B cell (primary cell): ENCODE measurements at regions not wholly inside any gene's neighbourhood (a gene's known extent, or its start where the extent isn't known, plus 50 kb on each side); places are given as distances from the start of the nearest gene placed in this dataset.

Experiments used
- ATAC-seq: fragments of 200-7000 bp; cut with Tn5 transposase; one replicate; pipeline ENCODE4 v1.10.0; 2021; ENCODE audit warnings: low read depth, mild to moderate bottlenecking, moderate number of reproducible peaks, moderate library complexity
- CTCF ChIA-PET: fragments of 350-600 bp; sonication (Branson Sonifier 250); formaldehyde crosslinking; loops from one replicate; lab custom pipeline; 2021; ENCODE audit warnings: antibody characterized with exemption, inconsistent platforms; lab: Charles Lee
- POLR2A ChIA-PET: fragments of 350-600 bp; sonication (Branson Sonifier 250); formaldehyde crosslinking; loops from one replicate; lab custom pipeline; 2021; ENCODE audit warnings: antibody characterized with exemption; lab: Charles Lee
- DNase-seq: peaks from one replicate; pipeline ENCODE4 v3.0.0; 2013
- H2AFZ ChIP-seq: 2 replicates; pipeline ENCODE4 v1.6.1; 2012; ENCODE audit warnings: mild to moderate bottlenecking, low read depth, low read length; ENCODE audit not compliant: insufficient read depth, poor library complexity, severe bottlenecking
- H3K27ac ChIP-seq, 2 donors: 1 replicate in 1 of 2; 2 replicates in 1 of 2; pipeline ENCODE4 v1.5.1; 2012 to 2013; ENCODE audit warnings: low read length in 2 of 2, mild to moderate bottlenecking in 2 of 2, moderate library complexity in 1 of 2
- H3K27me3 ChIP-seq, 4 experiments: fragments of 200-600 bp in 1 of 4; sonication (generic) in 1 of 4; replicated peaks in 1 of 4; 1 replicate in 2 of 4; 2 replicates in 2 of 4; pipeline versions ENCODE4 v1.6.1 to v1.7.0; 2013 to 2016; ENCODE audit warnings: low read length in 3 of 4, mild to moderate bottlenecking in 2 of 4, mixed read lengths in 1 of 4, moderate library complexity in 1 of 4; ENCODE audit not compliant: insufficient read depth in 4 of 4, control insufficient read depth in 3 of 4; ENCODE audit errors: control extremely low read depth in 1 of 4
- H3K36me3 ChIP-seq, 2 experiments: replicated peaks in 1 of 2; 1 replicate in 1 of 2; 2 replicates in 1 of 2; pipeline versions ENCODE4 v1.6.1 to v1.7.1; 2013; ENCODE audit warnings: low read length in 1 of 2; ENCODE audit not compliant: insufficient read depth in 2 of 2, control insufficient read depth in 1 of 2; ENCODE audit errors: control extremely low read depth in 1 of 2, extremely low read depth in 1 of 2
- H3K4me1 ChIP-seq, 2 donors: fragments of 200-600 bp in 1 of 2; sonication (generic) in 1 of 2; 1 replicate in 1 of 2; 2 replicates in 1 of 2; pipeline versions ENCODE4 v1.5.1 to v1.6.1; 2013 to 2017; ENCODE audit warnings: low read length in 2 of 2; ENCODE audit not compliant: control insufficient read depth in 2 of 2, insufficient read depth in 2 of 2
- H3K4me2 ChIP-seq: replicated peaks from 2 replicates; pipeline ENCODE3; 2012; ENCODE audit warnings: mild to moderate bottlenecking, low read depth, low read length; ENCODE audit not compliant: poor library complexity, severe bottlenecking
- H3K4me3 ChIP-seq, 5 experiments: fragments of 200-600 bp in 1 of 5; sonication (generic) in 1 of 5; 1 replicate in 3 of 5; 2 replicates in 2 of 5; pipeline versions ENCODE4 v1.5.1 to v1.7.0; 2011 to 2016; ENCODE audit warnings: low read length in 4 of 5, mild to moderate bottlenecking in 4 of 5, low read depth in 2 of 5, control low read depth in 1 of 5, moderate library complexity in 1 of 5; ENCODE audit not compliant: insufficient read depth in 1 of 5; ENCODE audit errors: control extremely low read depth in 1 of 5, extremely low read depth in 1 of 5
- H3K79me2 ChIP-seq: fragments of 200-600 bp; sonication (generic); one replicate; pipeline ENCODE4 v1.6.0; 2016; ENCODE audit warnings: low read length; ENCODE audit not compliant: control insufficient read depth, insufficient read depth
- H3K9ac ChIP-seq: fragments of 200-600 bp; sonication (generic); 2 replicates; pipeline ENCODE4 v1.6.1; 2017; ENCODE audit warnings: mild to moderate bottlenecking, low read length, moderate library complexity
- H3K9me3 ChIP-seq, 3 donors: one replicate each; pipeline versions ENCODE4 v1.6.1 to v1.7.1; 2013; ENCODE audit warnings: low read length in 2 of 3; ENCODE audit not compliant: control insufficient read depth in 2 of 3, insufficient read depth in 1 of 3; ENCODE audit errors: control extremely low read depth in 1 of 3
- H4K20me1 ChIP-seq: 2 replicates; pipeline ENCODE4 v1.6.0; 2012; ENCODE audit warnings: mild to moderate bottlenecking, low read length; ENCODE audit not compliant: insufficient read depth, control insufficient read depth, poor library complexity, severe bottlenecking
- H3K27ac Mint-ChIP-seq: one replicate; pipeline ENCODE4 v1.8.0; 2021; ENCODE audit warnings: mixed read lengths
- H3K27me3 Mint-ChIP-seq: one replicate; pipeline ENCODE4 v1.8.0; 2021; ENCODE audit warnings: mixed read lengths
- H3K4me1 Mint-ChIP-seq: one replicate; pipeline ENCODE4 v1.8.0; 2021; ENCODE audit warnings: mixed read lengths
- H3K4me3 Mint-ChIP-seq: one replicate; pipeline ENCODE4 v1.8.0; 2021; ENCODE audit warnings: mixed read lengths
- H3K9me3 Mint-ChIP-seq: one replicate; pipeline ENCODE4 v1.8.0; 2022; ENCODE audit warnings: mixed read lengths; ENCODE audit not compliant: insufficient read depth
- EZH2 ChIP-seq: IDR thresholded peaks from 2 replicates; pipeline ENCODE4 v1.6.1; 2012; ENCODE audit warnings: borderline replicate concordance, low read depth, mild to moderate bottlenecking, moderate library complexity, low read length; ENCODE audit not compliant: insufficient read depth, poor library complexity, severe bottlenecking
- WGBS: methylation state at CpG from one replicate; pipeline ENCODE4 v1.1.5; 2013; ENCODE audit warnings: missing lambda C conversion rate; ENCODE audit not compliant: insufficient coverage; 5-methylcytosine and 5-hydroxymethylcytosine counted together
- intact Hi-C: fragments of 100-400 bp; cut with micrococcal nuclease; formaldehyde crosslinking; loops from one replicate; pipeline ENCODE4 v1.10.0; 2022
- TF ChIP-seq, protein P1 (sequence below): fragments of 200-600 bp; IDR thresholded peaks from one replicate; pipeline ENCODE4 v1.8.0; 2022; ENCODE audit warnings: antibody characterized with exemption, mild to moderate bottlenecking

DNA sequence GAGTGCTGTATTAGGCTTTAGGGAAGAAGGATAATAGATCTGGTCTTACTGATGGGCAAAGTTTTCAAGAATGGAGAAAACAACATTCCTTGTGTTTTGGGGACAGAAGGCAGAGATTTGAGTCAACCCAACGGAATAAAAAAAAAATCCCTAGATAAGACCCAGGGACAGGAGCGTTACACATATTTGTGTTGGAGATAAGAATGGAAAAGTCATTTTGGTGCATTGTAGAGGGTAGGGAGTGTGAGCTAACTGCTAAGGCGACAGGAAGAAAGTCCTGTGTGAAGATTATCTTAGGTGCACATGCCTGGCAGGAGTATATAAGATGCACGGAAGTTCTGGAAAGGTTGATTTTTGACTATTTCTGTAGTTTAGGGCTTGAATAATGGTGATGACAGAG, 450.3 kb upstream of the ARGLU1 start:
- Histone ChIP-seq H3K4me2 (no peak overlapping the region), H3K4me1 (no peaks in the 10 kb centered on the region), H3K9ac (no peak overlapping the region), H4K20me1 (no peaks in the 10 kb centered on the region), H3K9me3 (peaks cover 0 to 5% (median 0%) of the 10 kb centered on the region in 3 donors), H3K36me3 (no peaks in the 10 kb centered on the region), H3K27ac (no peak overlapping the region), H3K27me3 (no peaks in the 10 kb centered on the region), H3K79me2 (no peaks in the 10 kb centered on the region), H3K4me3 (no peak overlapping the region), H2AFZ (no peak overlapping the region)
- no peaks in the 10 kb centered on the region for H3K27me3 Mint-ChIP-seq
- H3K4me3 Mint-ChIP-seq: no peak overlapping the region
- intact Hi-C loops: no loop called here
- no peak for ATAC-seq
- H3K27ac Mint-ChIP-seq: no peak overlapping the region
- 75% methylated on average over 3 of the region's 4 CpGs for WGBS
- no peaks in the 10 kb centered on the region for H3K9me3 Mint-ChIP-seq
- no peak for DNase-seq
- no peaks in the 10 kb centered on the region for H3K4me1 Mint-ChIP-seq
- POLR2A ChIA-PET: no interaction called here
- TF ChIP-seq EZH2: no peak
- TF ChIP-seq, protein P1, sequence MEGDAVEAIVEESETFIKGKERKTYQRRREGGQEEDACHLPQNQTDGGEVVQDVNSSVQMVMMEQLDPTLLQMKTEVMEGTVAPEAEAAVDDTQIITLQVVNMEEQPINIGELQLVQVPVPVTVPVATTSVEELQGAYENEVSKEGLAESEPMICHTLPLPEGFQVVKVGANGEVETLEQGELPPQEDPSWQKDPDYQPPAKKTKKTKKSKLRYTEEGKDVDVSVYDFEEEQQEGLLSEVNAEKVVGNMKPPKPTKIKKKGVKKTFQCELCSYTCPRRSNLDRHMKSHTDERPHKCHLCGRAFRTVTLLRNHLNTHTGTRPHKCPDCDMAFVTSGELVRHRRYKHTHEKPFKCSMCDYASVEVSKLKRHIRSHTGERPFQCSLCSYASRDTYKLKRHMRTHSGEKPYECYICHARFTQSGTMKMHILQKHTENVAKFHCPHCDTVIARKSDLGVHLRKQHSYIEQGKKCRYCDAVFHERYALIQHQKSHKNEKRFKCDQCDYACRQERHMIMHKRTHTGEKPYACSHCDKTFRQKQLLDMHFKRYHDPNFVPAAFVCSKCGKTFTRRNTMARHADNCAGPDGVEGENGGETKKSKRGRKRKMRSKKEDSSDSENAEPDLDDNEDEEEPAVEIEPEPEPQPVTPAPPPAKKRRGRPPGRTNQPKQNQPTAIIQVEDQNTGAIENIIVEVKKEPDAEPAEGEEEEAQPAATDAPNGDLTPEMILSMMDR: no peak
- CTCF ChIA-PET: no interaction called here

DNA sequence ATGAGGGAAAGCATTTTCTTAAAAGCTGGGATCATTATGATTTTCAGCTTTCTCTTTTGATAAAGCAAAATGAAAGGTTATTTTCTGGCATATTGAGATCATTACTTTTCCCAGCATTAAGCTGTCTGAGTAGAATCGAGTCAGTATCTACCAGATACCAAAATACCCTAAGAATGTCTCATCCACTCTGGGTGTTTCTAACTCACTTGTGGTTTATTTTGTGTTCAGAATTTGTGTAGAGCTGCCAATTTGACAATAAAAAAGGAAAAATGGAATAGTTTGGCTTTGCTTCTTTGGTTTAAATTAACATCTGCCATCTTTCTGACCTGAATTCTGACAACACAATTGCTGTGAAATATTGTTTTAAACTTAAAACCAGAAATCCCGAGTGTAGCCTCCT, 438.7 kb upstream of the ARGLU1 start:
- intact Hi-C loops: no loop called here
- 83% methylated on average over 1 of the region's 2 CpGs for WGBS
- ChIA-PET POLR2A (no interaction called here), CTCF (no interaction called here)
- DNase-seq: no peak
- H3K27ac ChIP-seq: no peak overlapping the region
- Mint-ChIP-seq H3K27me3 (no peaks in the 10 kb centered on the region), H3K4me3 (no peak overlapping the region), H3K9me3 (no peaks in the 10 kb centered on the region), H3K27ac (no peak overlapping the region), H3K4me1 (no peaks in the 10 kb centered on the region)
- no peak overlapping the region for H3K4me3 ChIP-seq
- no peaks in the 10 kb centered on the region for H3K27me3 ChIP-seq
- no peaks in the 10 kb centered on the region for H3K36me3 ChIP-seq
- TF ChIP-seq, protein P1: no peak
- TF ChIP-seq EZH2: no peak
- no peaks in the 10 kb centered on the region for H4K20me1 ChIP-seq
- no peak overlapping the region for H3K9ac ChIP-seq
- H3K4me1 ChIP-seq: no peaks in the 10 kb centered on the region
- H2AFZ ChIP-seq: no peak overlapping the region
- no peaks in the 10 kb centered on the region for H3K9me3 ChIP-seq
- H3K4me2 ChIP-seq: no peak overlapping the region
- H3K79me2 ChIP-seq: no peaks in the 10 kb centered on the region
- no peak for ATAC-seq
